Hepatocyte (in vitro differentiated cells): ENCODE measurements at regions not wholly inside any gene's neighbourhood (a gene's known extent, or its start where the extent isn't known, plus 50 kb on each side); places are given as distances from the start of the nearest gene placed in this dataset.

Source experiments
- DNase-seq: peaks from one replicate; pipeline ENCODE4 v3.0.0-alpha.2; 2016; ENCODE audit warnings: low spot score
- H2AFZ ChIP-seq: fragments of 200-600 bp; sonication (generic); 2 replicates; pipeline ENCODE4 v1.6.0; 2016; ENCODE audit warnings: antibody characterized with exemption, mild to moderate bottlenecking
- H3K27ac ChIP-seq: fragments of 200-600 bp; sonication (generic); 2 replicates; pipeline ENCODE4 v1.5.1; 2016; ENCODE audit warnings: mild to moderate bottlenecking
- H3K27me3 ChIP-seq: fragments of 200-600 bp; sonication (generic); 2 replicates; pipeline ENCODE4 v1.6.1; 2016
- H3K36me3 ChIP-seq: fragments of 200-600 bp; sonication (generic); replicated peaks from 2 replicates; pipeline ENCODE4 v1.5.1; 2016; ENCODE audit warnings: low read depth; ENCODE audit not compliant: insufficient read depth
- H3K4me1 ChIP-seq: fragments of 200-600 bp; sonication (generic); 2 replicates; pipeline ENCODE4 v1.5.1; 2016; ENCODE audit warnings: mild to moderate bottlenecking, moderate library complexity; ENCODE audit not compliant: insufficient read depth
- H3K4me2 ChIP-seq: fragments of 200-600 bp; sonication (generic); 2 replicates; pipeline ENCODE4 v1.6.0; 2016
- H3K4me3 ChIP-seq: fragments of 200-600 bp; sonication (generic); 2 replicates; pipeline ENCODE4 v1.5.1; 2016; ENCODE audit warnings: mild to moderate bottlenecking
- H3K79me2 ChIP-seq: fragments of 200-600 bp; sonication (generic); 2 replicates; pipeline ENCODE4 v1.6.0; 2017; ENCODE audit warnings: mild to moderate bottlenecking
- H3K9me2 ChIP-seq: fragments of 200-600 bp; sonication (generic); replicated peaks from 2 replicates; pipeline ENCODE4 v1.6.0; 2017; ENCODE audit warnings: mild to moderate bottlenecking; ENCODE audit not compliant: insufficient read depth
- H3K9me3 ChIP-seq: fragments of 200-600 bp; sonication (generic); 2 replicates; pipeline ENCODE4 v1.5.1; 2016; ENCODE audit warnings: low read depth, mild to moderate bottlenecking
- H4K20me1 ChIP-seq: fragments of 200-600 bp; sonication (generic); 2 replicates; pipeline ENCODE4 v1.6.0; 2016; ENCODE audit warnings: mild to moderate bottlenecking; ENCODE audit not compliant: insufficient read depth, poor library complexity, severe bottlenecking
- EZH2 ChIP-seq: fragments of 200-600 bp; sonication (generic); IDR thresholded peaks from 2 replicates; pipeline ENCODE4 v1.6.1; 2016; ENCODE audit warnings: antibody characterized with exemption, mild to moderate bottlenecking, borderline replicate concordance
- EZH2phosphoT487 ChIP-seq: fragments of 200-600 bp; sonication (generic); IDR thresholded peaks from one replicate; pipeline ENCODE4 v1.6.1; 2018; ENCODE audit warnings: antibody characterized with exemption, mild to moderate bottlenecking, low read depth, moderate library complexity; ENCODE audit not compliant: unreplicated experiment, severe bottlenecking
- WGBS: methylation state at CpG from one replicate; pipeline ENCODE4 v1.1.6; 2016; ENCODE audit warnings: low lambda C conversion rate; ENCODE audit errors: missing lambda C conversion rate; 5-methylcytosine and 5-hydroxymethylcytosine counted together
- TF ChIP-seq, protein P1 (sequence below): fragments of 200-600 bp; sonication (generic); IDR thresholded peaks from 2 replicates; pipeline ENCODE4 v1.5.1; 2016; ENCODE audit warnings: antibody characterized with exemption, mild to moderate bottlenecking; ENCODE audit not compliant: poor library complexity

DNA sequence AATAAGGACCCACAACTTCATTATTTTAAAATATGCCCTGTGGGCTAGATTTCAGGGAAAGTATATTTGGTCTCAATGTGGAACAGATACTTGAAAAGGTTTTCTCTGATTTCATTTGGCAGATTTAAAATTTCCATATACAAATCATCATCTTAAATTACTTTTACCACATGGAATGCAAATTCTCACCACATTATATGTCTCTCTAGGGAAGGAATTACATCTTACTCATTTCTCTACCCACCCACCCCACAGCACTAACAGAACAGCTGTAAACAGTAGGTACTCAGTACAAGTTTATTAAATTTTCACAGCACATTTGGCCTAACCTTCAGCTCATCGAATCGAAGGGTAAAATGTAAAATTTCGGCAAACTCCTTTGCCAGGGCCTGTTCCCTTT lies 104.0 kb downstream of the CYRIA start:
- Histone ChIP-seq H3K36me3 (no peaks in the 10 kb centered on the region), H3K9me2 (no peaks in the 10 kb centered on the region), H3K27ac (no peak overlapping the region), H3K4me2 (no peak overlapping the region), H4K20me1 (no peaks in the 10 kb centered on the region), H3K27me3 (no peaks in the 10 kb centered on the region), H3K4me3 (no peak overlapping the region), H3K79me2 (no peaks in the 10 kb centered on the region), H3K9me3 (no peaks in the 10 kb centered on the region), H2AFZ (no peak overlapping the region), H3K4me1 (no peaks in the 10 kb centered on the region)
- TF ChIP-seq EZH2phosphoT487 (no peak), EZH2 (no peak)
- TF ChIP-seq, protein P1, sequence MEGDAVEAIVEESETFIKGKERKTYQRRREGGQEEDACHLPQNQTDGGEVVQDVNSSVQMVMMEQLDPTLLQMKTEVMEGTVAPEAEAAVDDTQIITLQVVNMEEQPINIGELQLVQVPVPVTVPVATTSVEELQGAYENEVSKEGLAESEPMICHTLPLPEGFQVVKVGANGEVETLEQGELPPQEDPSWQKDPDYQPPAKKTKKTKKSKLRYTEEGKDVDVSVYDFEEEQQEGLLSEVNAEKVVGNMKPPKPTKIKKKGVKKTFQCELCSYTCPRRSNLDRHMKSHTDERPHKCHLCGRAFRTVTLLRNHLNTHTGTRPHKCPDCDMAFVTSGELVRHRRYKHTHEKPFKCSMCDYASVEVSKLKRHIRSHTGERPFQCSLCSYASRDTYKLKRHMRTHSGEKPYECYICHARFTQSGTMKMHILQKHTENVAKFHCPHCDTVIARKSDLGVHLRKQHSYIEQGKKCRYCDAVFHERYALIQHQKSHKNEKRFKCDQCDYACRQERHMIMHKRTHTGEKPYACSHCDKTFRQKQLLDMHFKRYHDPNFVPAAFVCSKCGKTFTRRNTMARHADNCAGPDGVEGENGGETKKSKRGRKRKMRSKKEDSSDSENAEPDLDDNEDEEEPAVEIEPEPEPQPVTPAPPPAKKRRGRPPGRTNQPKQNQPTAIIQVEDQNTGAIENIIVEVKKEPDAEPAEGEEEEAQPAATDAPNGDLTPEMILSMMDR: no peak
- 96% methylated on average over 3 of the region's 3 CpGs for WGBS
- no peak for DNase-seq

DNA sequence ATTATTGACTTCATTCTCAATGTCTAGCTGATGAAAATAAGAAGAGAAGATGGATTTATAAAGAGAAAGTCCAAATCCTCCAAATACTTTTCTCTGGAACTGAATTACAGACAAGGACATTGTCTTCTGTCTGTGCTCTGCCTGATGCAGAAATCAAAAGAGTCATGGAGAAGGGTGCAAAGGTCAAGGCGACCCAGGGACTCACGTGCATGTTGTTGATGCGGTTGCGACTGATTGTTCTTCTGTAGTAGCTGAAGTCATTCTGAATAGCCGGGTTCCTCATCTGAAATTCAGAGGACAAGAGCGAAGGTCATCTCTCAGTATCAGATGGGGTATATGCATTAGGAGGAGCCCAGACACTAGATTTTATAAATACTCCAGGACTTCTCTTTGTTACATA lies 104.4 kb downstream of the CYRIA start:
- DNase-seq: peak; percentile 8
- 78% methylated on average over 6 of the region's 6 CpGs for WGBS
- TF ChIP-seq EZH2: no peak
- no peak for TF ChIP-seq EZH2phosphoT487
- TF ChIP-seq, protein P1: no peak

DNA sequence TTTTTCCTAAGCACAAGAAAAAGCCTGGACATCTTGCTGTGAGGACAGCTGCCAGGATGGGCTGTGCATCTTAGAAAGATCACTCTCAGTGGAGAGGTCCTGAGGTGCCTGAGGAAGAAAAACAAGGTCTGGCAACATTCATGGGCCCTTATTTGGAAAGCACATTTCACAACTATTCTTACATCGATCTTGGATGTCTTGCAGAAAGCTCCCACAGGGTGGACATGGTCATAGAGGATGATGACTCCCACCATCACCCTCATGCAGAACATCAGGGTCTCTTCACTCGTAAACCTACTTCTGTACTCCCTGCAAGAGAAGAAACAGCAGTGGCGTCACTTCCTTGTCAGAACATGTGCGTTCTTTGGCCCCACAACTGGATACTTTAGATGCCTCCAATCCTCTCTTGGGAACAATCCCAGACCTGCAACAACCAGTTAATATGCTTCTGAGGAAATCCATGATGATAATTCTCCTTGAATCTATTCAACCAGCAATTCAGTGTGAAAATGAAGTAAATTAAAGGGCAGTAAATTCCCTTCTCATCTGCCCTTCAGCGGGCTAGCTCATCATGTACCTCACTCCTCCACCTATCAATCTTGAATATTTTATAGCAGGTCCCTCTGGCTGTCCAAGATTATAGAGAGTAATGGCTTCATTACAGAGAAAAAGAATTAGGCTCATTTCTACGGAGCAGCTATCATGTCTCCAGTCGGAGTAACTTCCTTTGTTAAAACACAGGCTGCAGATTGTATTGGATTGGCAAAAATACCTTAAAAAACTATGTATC lies 106.2 kb downstream of the CYRIA start:
- H3K27ac ChIP-seq: no peak overlapping the region
- no peaks in the 10 kb centered on the region for H3K79me2 ChIP-seq
- no peak overlapping the region for H2AFZ ChIP-seq
- TF ChIP-seq EZH2phosphoT487: no peak
- TF ChIP-seq, protein P1: no peak
- TF ChIP-seq EZH2: no peak
- DNase-seq: no peak
- H3K4me3 ChIP-seq: no peak overlapping the region
- H3K9me2 ChIP-seq: no peaks in the 10 kb centered on the region
- 89% methylated on average over 7 of the region's 7 CpGs for WGBS
- no peak overlapping the region for H3K4me2 ChIP-seq
- no peaks in the 10 kb centered on the region for H3K9me3 ChIP-seq
- no peaks in the 10 kb centered on the region for H4K20me1 ChIP-seq
- no peaks in the 10 kb centered on the region for H3K27me3 ChIP-seq
- H3K36me3 ChIP-seq: no peaks in the 10 kb centered on the region
- no peaks in the 10 kb centered on the region for H3K4me1 ChIP-seq

More for the DNA sequence above, 104.4 kb downstream of the CYRIA start:
- Histone ChIP-seq H4K20me1 (no peaks in the 10 kb centered on the region), H3K36me3 (no peaks in the 10 kb centered on the region), H2AFZ (no peak overlapping the region), H3K79me2 (no peaks in the 10 kb centered on the region), H3K9me2 (no peaks in the 10 kb centered on the region), H3K27ac (no peak overlapping the region), H3K4me3 (no peak overlapping the region), H3K4me2 (no peak overlapping the region), H3K9me3 (no peaks in the 10 kb centered on the region), H3K4me1 (no peaks in the 10 kb centered on the region), H3K27me3 (no peaks in the 10 kb centered on the region)
